Uterus (tissue), 2 donors: ENCODE measurements at regions not wholly inside any gene's neighbourhood (a gene's known extent, or its start where the extent isn't known, plus 50 kb on each side); places are given as distances from the start of the nearest gene placed in this dataset.

ENCODE experiments used
- POLR2A ChIP-seq, 2 donors: fragments of 450-650 bp; IDR thresholded peaks; one replicate each; pipeline ENCODE4 v1.6.1; 2016; ENCODE audit warnings: antibody characterized with exemption in 2 of 2, mild to moderate bottlenecking in 1 of 2, moderate library complexity in 1 of 2
- TF ChIP-seq, protein P1 (sequence below), 4 experiments: fragments of 200-600 bp in 2 of 4; fragments of 450-650 bp in 2 of 4; sonication (generic) in 2 of 4; IDR thresholded peaks; one replicate each; pipeline ENCODE4 v1.5.1; 2016 to 2019; ENCODE audit warnings: antibody characterized with exemption in 4 of 4, mild to moderate bottlenecking in 2 of 4, moderate library complexity in 1 of 4

GRCh38 chr3:40645883-40646282 lies 121.1 kb downstream of the ZNF621 start:
- no peak for TF ChIP-seq POLR2A (IDR thresholded peaks at IDR 0.05)
- TF ChIP-seq, protein P1, sequence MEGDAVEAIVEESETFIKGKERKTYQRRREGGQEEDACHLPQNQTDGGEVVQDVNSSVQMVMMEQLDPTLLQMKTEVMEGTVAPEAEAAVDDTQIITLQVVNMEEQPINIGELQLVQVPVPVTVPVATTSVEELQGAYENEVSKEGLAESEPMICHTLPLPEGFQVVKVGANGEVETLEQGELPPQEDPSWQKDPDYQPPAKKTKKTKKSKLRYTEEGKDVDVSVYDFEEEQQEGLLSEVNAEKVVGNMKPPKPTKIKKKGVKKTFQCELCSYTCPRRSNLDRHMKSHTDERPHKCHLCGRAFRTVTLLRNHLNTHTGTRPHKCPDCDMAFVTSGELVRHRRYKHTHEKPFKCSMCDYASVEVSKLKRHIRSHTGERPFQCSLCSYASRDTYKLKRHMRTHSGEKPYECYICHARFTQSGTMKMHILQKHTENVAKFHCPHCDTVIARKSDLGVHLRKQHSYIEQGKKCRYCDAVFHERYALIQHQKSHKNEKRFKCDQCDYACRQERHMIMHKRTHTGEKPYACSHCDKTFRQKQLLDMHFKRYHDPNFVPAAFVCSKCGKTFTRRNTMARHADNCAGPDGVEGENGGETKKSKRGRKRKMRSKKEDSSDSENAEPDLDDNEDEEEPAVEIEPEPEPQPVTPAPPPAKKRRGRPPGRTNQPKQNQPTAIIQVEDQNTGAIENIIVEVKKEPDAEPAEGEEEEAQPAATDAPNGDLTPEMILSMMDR (IDR thresholded peaks at IDR 0.05): no peak
